ENCODE measurements at regions not wholly inside any gene's neighbourhood (a gene's known extent, or its start where the extent isn't known, plus 50 kb on each side); places are given as distances from the start of the nearest gene placed in this dataset.

DNA sequence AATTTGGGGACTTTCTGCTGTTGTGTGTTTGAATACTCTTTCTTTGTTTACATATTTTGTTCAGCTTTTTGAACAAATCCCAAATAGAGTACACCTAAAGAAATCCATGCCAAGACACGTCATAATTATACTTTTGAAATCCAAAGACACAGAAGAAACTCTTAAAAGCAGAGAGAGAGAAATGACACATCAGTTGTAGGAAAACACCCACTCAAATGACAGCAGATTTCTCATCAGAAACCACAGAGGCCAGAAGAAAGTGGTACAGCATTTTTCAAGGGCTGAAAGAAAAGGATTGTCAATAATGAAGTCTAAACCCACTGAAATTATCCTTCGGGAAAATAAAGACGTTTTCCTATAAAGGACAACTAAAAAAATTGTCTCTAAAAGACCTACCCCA is 378.6 kb downstream of the GADD45G start:
- no peak overlapping the region for H3K14ac ChIP-seq (ENCODE audit: insufficient read length)
- no peak overlapping the region for H2BK15ac ChIP-seq (ENCODE audit: low read length)
- no peak overlapping the region for H3K4me3 ChIP-seq (ENCODE audit: extremely low read depth in 1 of 4, insufficient read depth in 2 of 4, low read depth in 3 of 4, low read length in 4 of 4)
- H3K79me1 ChIP-seq (ENCODE audit: low read depth, low read length) = no peaks in the 10 kb centered on the region
- H3K23me2 ChIP-seq (ENCODE audit: low read depth, low read length) = no peaks in the 10 kb centered on the region
- H2AK5ac ChIP-seq (ENCODE audit: low read depth, low read length) = no peak overlapping the region
- H3K23ac ChIP-seq (ENCODE audit: insufficient read length) = no peak overlapping the region
- WGBS, 2 experiments (ENCODE audit: extremely low coverage in 1 of 2, insufficient coverage in 1 of 2, insufficient read length in 1 of 2, insufficient replicate concordance in 2 of 2, low coverage in 1 of 2, low lambda C conversion rate in 2 of 2, missing lambda C conversion rate in 1 of 2) = 88% methylated on average over 3 of the region's 3 CpGs; no CpG with 5 or more reads in 1 of the 2 experiments
- H2AFZ ChIP-seq (ENCODE audit: low read length) = no peak overlapping the region
- no peak overlapping the region for H3K18ac ChIP-seq (ENCODE audit: extremely low read depth, low read length)
- H3K27ac ChIP-seq (ENCODE audit: low read depth, low read length) = no peak overlapping the region
- H4K20me1 ChIP-seq (replicated peaks in 1 of 2; ENCODE audit: control insufficient read depth in 1 of 2, insufficient read depth in 2 of 2, low read length in 2 of 2) = no peaks in the 10 kb centered on the region
- no peaks in the 10 kb centered on the region for H3K36me3 ChIP-seq (ENCODE audit: control insufficient read depth in 2 of 4, insufficient read depth in 4 of 4, low read length in 3 of 4)
- H4K5ac ChIP-seq (ENCODE audit: insufficient read length, low read depth, low read length) = no peak overlapping the region
- H4K91ac ChIP-seq (replicated peaks; ENCODE audit: insufficient read length, low read length) = no peak overlapping the region
- no peak overlapping the region for H2BK12ac ChIP-seq (ENCODE audit: low read depth, low read length)
- CTCF ChIA-PET (ENCODE audit: partially characterized antibody) = interaction anchor here (1.3 kb wide), 2 partner anchors 16 to 385 kb away, joined by 3 to 4 read pairs; no protein-coding TSS in a partner anchor
- no peak overlapping the region for H3K9ac ChIP-seq (replicated peaks in 1 of 4; ENCODE audit: extremely low read depth in 1 of 4, low read depth in 3 of 4, low read length in 3 of 4)
- H4K8ac ChIP-seq (ENCODE audit: extremely low read depth, insufficient read depth, low read length) = no peak overlapping the region
- H3K9me3 ChIP-seq (ENCODE audit: insufficient read depth in 2 of 2, low read depth in 1 of 2, low read length in 1 of 2) = no peaks in the 10 kb centered on the region; a peak in 1 of 4 replicates
- FAIRE-seq (no peak), DNase-seq (ENCODE audit: low read depth in 1 of 2, low spot score in 2 of 2) (no peak)
- H2BK5ac ChIP-seq (ENCODE audit: low read depth, low read length) = no peak overlapping the region
- POLR2A ChIA-PET (ENCODE audit: partially characterized antibody) = no interaction called here
- no peak overlapping the region for H2BK20ac ChIP-seq (ENCODE audit: low read length)
- H3K4me1 ChIP-seq (replicated peaks in 1 of 4; ENCODE audit: control insufficient read depth in 3 of 4, insufficient read depth in 4 of 4, low read length in 3 of 4) = no peaks in the 10 kb centered on the region
- TF ChIP-seq, protein P1, sequence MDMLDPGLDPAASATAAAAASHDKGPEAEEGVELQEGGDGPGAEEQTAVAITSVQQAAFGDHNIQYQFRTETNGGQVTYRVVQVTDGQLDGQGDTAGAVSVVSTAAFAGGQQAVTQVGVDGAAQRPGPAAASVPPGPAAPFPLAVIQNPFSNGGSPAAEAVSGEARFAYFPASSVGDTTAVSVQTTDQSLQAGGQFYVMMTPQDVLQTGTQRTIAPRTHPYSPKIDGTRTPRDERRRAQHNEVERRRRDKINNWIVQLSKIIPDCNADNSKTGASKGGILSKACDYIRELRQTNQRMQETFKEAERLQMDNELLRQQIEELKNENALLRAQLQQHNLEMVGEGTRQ (IDR thresholded peaks at IDR 0.05; ENCODE audit: low read length) = no peak
- no peak for TF ChIP-seq RAD21 (IDR thresholded peaks at IDR 0.05 in 1 of 2, conservative IDR thresholded peaks at IDR 0.05 in 1 of 2; ENCODE audit: low read depth in 2 of 2, low read length in 2 of 2)
- no peaks in the 10 kb centered on the region for H3K79me2 ChIP-seq (ENCODE audit: control insufficient read depth in 1 of 2, insufficient read depth in 2 of 2, low read length in 2 of 2)
- no peak overlapping the region for H3K4me2 ChIP-seq (ENCODE audit: insufficient read depth in 1 of 2, low read depth in 2 of 2, low read length in 2 of 2)
- H3K27me3 ChIP-seq (replicated peaks in 1 of 4; ENCODE audit: control insufficient read depth in 3 of 4, extremely low read depth in 1 of 4, insufficient read depth in 3 of 4, low read length in 3 of 4) = no peaks in the 10 kb centered on the region
- H2BK120ac ChIP-seq (replicated peaks; ENCODE audit: low read depth, low read length) = no peak overlapping the region
- H3K56ac ChIP-seq (replicated peaks; ENCODE audit: insufficient read length, low read depth, low read length) = no peak overlapping the region
- H3K4ac ChIP-seq (replicated peaks; ENCODE audit: insufficient read length, low read depth, low read length) = no peak overlapping the region

All from H1 (cell line).